B cell (primary cell): ENCODE measurements at regions not wholly inside any gene's neighbourhood (a gene's known extent, or its start where the extent isn't known, plus 50 kb on each side); places are given as distances from the start of the nearest gene placed in this dataset.

Experiments used
- ATAC-seq: fragments of 200-7000 bp; cut with Tn5 transposase; one replicate; pipeline ENCODE4 v1.10.0; 2021; ENCODE audit warnings: low read depth, mild to moderate bottlenecking, moderate number of reproducible peaks, moderate library complexity
- CTCF ChIA-PET: fragments of 350-600 bp; sonication (Branson Sonifier 250); formaldehyde crosslinking; loops from one replicate; lab custom pipeline; 2021; ENCODE audit warnings: antibody characterized with exemption, inconsistent platforms; lab: Charles Lee
- POLR2A ChIA-PET: fragments of 350-600 bp; sonication (Branson Sonifier 250); formaldehyde crosslinking; loops from one replicate; lab custom pipeline; 2021; ENCODE audit warnings: antibody characterized with exemption; lab: Charles Lee
- DNase-seq: peaks from one replicate; pipeline ENCODE4 v3.0.0; 2013
- H2AFZ ChIP-seq: 2 replicates; pipeline ENCODE4 v1.6.1; 2012; ENCODE audit warnings: mild to moderate bottlenecking, low read depth, low read length; ENCODE audit not compliant: insufficient read depth, poor library complexity, severe bottlenecking
- H3K27ac ChIP-seq, 2 donors: 1 replicate in 1 of 2; 2 replicates in 1 of 2; pipeline ENCODE4 v1.5.1; 2012 to 2013; ENCODE audit warnings: low read length in 2 of 2, mild to moderate bottlenecking in 2 of 2, moderate library complexity in 1 of 2
- H3K27me3 ChIP-seq, 4 experiments: fragments of 200-600 bp in 1 of 4; sonication (generic) in 1 of 4; replicated peaks in 1 of 4; 1 replicate in 2 of 4; 2 replicates in 2 of 4; pipeline versions ENCODE4 v1.6.1 to v1.7.0; 2013 to 2016; ENCODE audit warnings: low read length in 3 of 4, mild to moderate bottlenecking in 2 of 4, mixed read lengths in 1 of 4, moderate library complexity in 1 of 4; ENCODE audit not compliant: insufficient read depth in 4 of 4, control insufficient read depth in 3 of 4; ENCODE audit errors: control extremely low read depth in 1 of 4
- H3K36me3 ChIP-seq, 2 experiments: replicated peaks in 1 of 2; 1 replicate in 1 of 2; 2 replicates in 1 of 2; pipeline versions ENCODE4 v1.6.1 to v1.7.1; 2013; ENCODE audit warnings: low read length in 1 of 2; ENCODE audit not compliant: insufficient read depth in 2 of 2, control insufficient read depth in 1 of 2; ENCODE audit errors: control extremely low read depth in 1 of 2, extremely low read depth in 1 of 2
- H3K4me1 ChIP-seq, 2 donors: fragments of 200-600 bp in 1 of 2; sonication (generic) in 1 of 2; 1 replicate in 1 of 2; 2 replicates in 1 of 2; pipeline versions ENCODE4 v1.5.1 to v1.6.1; 2013 to 2017; ENCODE audit warnings: low read length in 2 of 2; ENCODE audit not compliant: control insufficient read depth in 2 of 2, insufficient read depth in 2 of 2
- H3K4me2 ChIP-seq: replicated peaks from 2 replicates; pipeline ENCODE3; 2012; ENCODE audit warnings: mild to moderate bottlenecking, low read depth, low read length; ENCODE audit not compliant: poor library complexity, severe bottlenecking
- H3K4me3 ChIP-seq, 5 experiments: fragments of 200-600 bp in 1 of 5; sonication (generic) in 1 of 5; 1 replicate in 3 of 5; 2 replicates in 2 of 5; pipeline versions ENCODE4 v1.5.1 to v1.7.0; 2011 to 2016; ENCODE audit warnings: low read length in 4 of 5, mild to moderate bottlenecking in 4 of 5, low read depth in 2 of 5, control low read depth in 1 of 5, moderate library complexity in 1 of 5; ENCODE audit not compliant: insufficient read depth in 1 of 5; ENCODE audit errors: control extremely low read depth in 1 of 5, extremely low read depth in 1 of 5
- H3K79me2 ChIP-seq: fragments of 200-600 bp; sonication (generic); one replicate; pipeline ENCODE4 v1.6.0; 2016; ENCODE audit warnings: low read length; ENCODE audit not compliant: control insufficient read depth, insufficient read depth
- H3K9ac ChIP-seq: fragments of 200-600 bp; sonication (generic); 2 replicates; pipeline ENCODE4 v1.6.1; 2017; ENCODE audit warnings: mild to moderate bottlenecking, low read length, moderate library complexity
- H3K9me3 ChIP-seq, 3 donors: one replicate each; pipeline versions ENCODE4 v1.6.1 to v1.7.1; 2013; ENCODE audit warnings: low read length in 2 of 3; ENCODE audit not compliant: control insufficient read depth in 2 of 3, insufficient read depth in 1 of 3; ENCODE audit errors: control extremely low read depth in 1 of 3
- H4K20me1 ChIP-seq: 2 replicates; pipeline ENCODE4 v1.6.0; 2012; ENCODE audit warnings: mild to moderate bottlenecking, low read length; ENCODE audit not compliant: insufficient read depth, control insufficient read depth, poor library complexity, severe bottlenecking
- H3K27ac Mint-ChIP-seq: one replicate; pipeline ENCODE4 v1.8.0; 2021; ENCODE audit warnings: mixed read lengths
- H3K27me3 Mint-ChIP-seq: one replicate; pipeline ENCODE4 v1.8.0; 2021; ENCODE audit warnings: mixed read lengths
- H3K4me1 Mint-ChIP-seq: one replicate; pipeline ENCODE4 v1.8.0; 2021; ENCODE audit warnings: mixed read lengths
- H3K4me3 Mint-ChIP-seq: one replicate; pipeline ENCODE4 v1.8.0; 2021; ENCODE audit warnings: mixed read lengths
- H3K9me3 Mint-ChIP-seq: one replicate; pipeline ENCODE4 v1.8.0; 2022; ENCODE audit warnings: mixed read lengths; ENCODE audit not compliant: insufficient read depth
- EZH2 ChIP-seq: IDR thresholded peaks from 2 replicates; pipeline ENCODE4 v1.6.1; 2012; ENCODE audit warnings: borderline replicate concordance, low read depth, mild to moderate bottlenecking, moderate library complexity, low read length; ENCODE audit not compliant: insufficient read depth, poor library complexity, severe bottlenecking
- WGBS: methylation state at CpG from one replicate; pipeline ENCODE4 v1.1.5; 2013; ENCODE audit warnings: missing lambda C conversion rate; ENCODE audit not compliant: insufficient coverage; 5-methylcytosine and 5-hydroxymethylcytosine counted together
- intact Hi-C: fragments of 100-400 bp; cut with micrococcal nuclease; formaldehyde crosslinking; loops from one replicate; pipeline ENCODE4 v1.10.0; 2022
- TF ChIP-seq, protein P1 (sequence below): fragments of 200-600 bp; IDR thresholded peaks from one replicate; pipeline ENCODE4 v1.8.0; 2022; ENCODE audit warnings: antibody characterized with exemption, mild to moderate bottlenecking

DNA sequence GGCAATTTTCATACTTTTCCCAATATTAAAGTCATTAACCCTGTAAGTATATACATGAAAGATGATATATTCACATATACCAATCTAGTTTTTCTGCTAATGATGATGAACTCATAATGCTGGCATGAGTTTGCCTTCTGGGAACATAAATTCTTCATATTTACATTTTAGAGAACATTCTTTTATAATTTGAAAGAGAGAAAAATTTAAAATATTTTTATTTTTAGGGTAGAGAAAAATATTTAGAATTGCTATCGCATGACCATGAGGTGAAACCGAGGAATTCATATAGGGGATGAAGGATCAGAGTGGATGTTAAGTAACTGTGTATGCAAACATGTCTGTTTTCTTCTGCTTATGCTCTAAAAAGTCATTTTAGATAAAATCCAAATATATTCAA is 825.3 kb upstream of the FLRT2 start:
- no peak overlapping the region for H2AFZ ChIP-seq
- H3K27me3 Mint-ChIP-seq, result no peaks in the 10 kb centered on the region
- H3K4me3 Mint-ChIP-seq, result no peak overlapping the region
- CTCF ChIA-PET, result no interaction called here
- no peaks in the 10 kb centered on the region for H3K36me3 ChIP-seq
- no peaks in the 10 kb centered on the region for H3K4me1 Mint-ChIP-seq
- peaks cover 0 to 2% (median 0%) of the 10 kb centered on the region in 3 donors for H3K9me3 ChIP-seq
- no peak overlapping the region for H3K27ac ChIP-seq
- no peak overlapping the region for H3K4me3 ChIP-seq
- intact Hi-C loops, result no loop called here
- ATAC-seq (no peak), DNase-seq (no peak)
- no peak overlapping the region for H3K9ac ChIP-seq
- TF ChIP-seq, protein P1, sequence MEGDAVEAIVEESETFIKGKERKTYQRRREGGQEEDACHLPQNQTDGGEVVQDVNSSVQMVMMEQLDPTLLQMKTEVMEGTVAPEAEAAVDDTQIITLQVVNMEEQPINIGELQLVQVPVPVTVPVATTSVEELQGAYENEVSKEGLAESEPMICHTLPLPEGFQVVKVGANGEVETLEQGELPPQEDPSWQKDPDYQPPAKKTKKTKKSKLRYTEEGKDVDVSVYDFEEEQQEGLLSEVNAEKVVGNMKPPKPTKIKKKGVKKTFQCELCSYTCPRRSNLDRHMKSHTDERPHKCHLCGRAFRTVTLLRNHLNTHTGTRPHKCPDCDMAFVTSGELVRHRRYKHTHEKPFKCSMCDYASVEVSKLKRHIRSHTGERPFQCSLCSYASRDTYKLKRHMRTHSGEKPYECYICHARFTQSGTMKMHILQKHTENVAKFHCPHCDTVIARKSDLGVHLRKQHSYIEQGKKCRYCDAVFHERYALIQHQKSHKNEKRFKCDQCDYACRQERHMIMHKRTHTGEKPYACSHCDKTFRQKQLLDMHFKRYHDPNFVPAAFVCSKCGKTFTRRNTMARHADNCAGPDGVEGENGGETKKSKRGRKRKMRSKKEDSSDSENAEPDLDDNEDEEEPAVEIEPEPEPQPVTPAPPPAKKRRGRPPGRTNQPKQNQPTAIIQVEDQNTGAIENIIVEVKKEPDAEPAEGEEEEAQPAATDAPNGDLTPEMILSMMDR, result no peak
- no peak for TF ChIP-seq EZH2
- no peaks in the 10 kb centered on the region for H4K20me1 ChIP-seq
- H3K27me3 ChIP-seq, result no peaks in the 10 kb centered on the region
- H3K79me2 ChIP-seq, result no peaks in the 10 kb centered on the region
- no CpG with 5 or more reads among the region's 2 CpGs for WGBS
- no peak overlapping the region for H3K4me2 ChIP-seq
- H3K4me1 ChIP-seq, result no peaks in the 10 kb centered on the region
- H3K27ac Mint-ChIP-seq, result no peak overlapping the region
- peaks cover 2% of the 10 kb centered on the region for H3K9me3 Mint-ChIP-seq
- POLR2A ChIA-PET, result no interaction called here

DNA sequence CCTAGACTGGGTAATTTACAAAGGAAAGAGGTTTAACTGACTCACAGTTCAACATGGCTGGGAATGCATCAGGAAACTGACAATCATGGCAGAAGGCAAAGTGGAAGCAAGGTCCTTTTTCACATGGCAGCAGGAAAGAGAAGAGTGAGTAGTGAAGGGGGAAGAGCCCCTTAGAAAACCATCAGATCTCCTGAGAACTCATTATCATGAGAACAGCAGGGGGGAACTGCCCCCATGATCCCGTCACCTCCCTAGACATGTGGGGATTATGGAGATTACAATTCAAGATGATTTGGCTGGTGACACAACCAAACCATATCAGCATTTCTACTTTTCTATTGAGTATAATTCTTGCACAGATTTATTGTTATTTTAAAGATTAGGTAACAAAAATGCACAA is 822.1 kb upstream of the FLRT2 start:
- TF ChIP-seq EZH2, result no peak
- TF ChIP-seq, protein P1, result no peak
- no CpG with 5 or more reads among the region's 1 CpG for WGBS

More for the DNA sequence above, 822.1 kb upstream of the FLRT2 start:
- intact Hi-C loops, result no loop called here
- H3K9me3 ChIP-seq, result peaks cover 0 to 2% (median 0%) of the 10 kb centered on the region in 3 donors
- H3K79me2 ChIP-seq, result no peaks in the 10 kb centered on the region
- no peaks in the 10 kb centered on the region for H3K4me1 Mint-ChIP-seq
- H3K9me3 Mint-ChIP-seq, result peaks cover 2% of the 10 kb centered on the region
- no peak overlapping the region for H3K4me3 Mint-ChIP-seq
- no peaks in the 10 kb centered on the region for H3K36me3 ChIP-seq
- H3K4me3 ChIP-seq, result no peak overlapping the region
- no peaks in the 10 kb centered on the region for H3K4me1 ChIP-seq
- ATAC-seq (no peak), DNase-seq (no peak)
- H3K4me2 ChIP-seq, result no peak overlapping the region
- CTCF ChIA-PET, result no interaction called here
- H3K27ac Mint-ChIP-seq, result no peak overlapping the region
- no peaks in the 10 kb centered on the region for H4K20me1 ChIP-seq
- H3K9ac ChIP-seq, result no peak overlapping the region
- H2AFZ ChIP-seq, result no peak overlapping the region
- H3K27me3 ChIP-seq, result no peaks in the 10 kb centered on the region
- no peaks in the 10 kb centered on the region for H3K27me3 Mint-ChIP-seq
- POLR2A ChIA-PET, result no interaction called here
- no peak overlapping the region for H3K27ac ChIP-seq
